ENCODE measurements at regions not wholly inside any gene's neighbourhood (a gene's known extent, or its start where the extent isn't known, plus 50 kb on each side); places are given as distances from the start of the nearest gene placed in this dataset.

- intact Hi-C loops (cut with micrococcal nuclease; ENCODE audit: unreplicated experiment) (no loop called here), in situ Hi-C loops (cut with HindIII; ENCODE audit: extremely low pct_ligation_motif_present, low pct_unique_long_range_greater_than_20kb) (no loop called here)
- BruUV-seq (replicated peaks): no TSS peak
- ChIA-PET POLR2A (no interaction called here), CTCF (ENCODE audit: low intra/inter-chr PET ratio, low total read pairs) (no interaction called here)
- H3K27me3 ChIP-seq (ENCODE audit: control insufficient read depth in 1 of 2, insufficient read depth in 2 of 2, low read length in 2 of 2): no peaks in the 10 kb centered on the region
- H3K9ac ChIP-seq (ENCODE audit: insufficient read depth, low read depth, low read length): no peak overlapping the region
- no peak overlapping the region for H3K4me3 ChIP-seq (replicated peaks in 1 of 3; ENCODE audit: insufficient read depth in 1 of 3, low read depth in 2 of 3, low read length in 3 of 3)
- FAIRE-seq (no peak), DNase-seq (ENCODE audit: low spot score) (no peak), ATAC-seq (no peak)
- H3K27ac ChIP-seq (ENCODE audit: extremely low read length, insufficient read depth, low read length): no peak overlapping the region
- H4K20me1 ChIP-seq (ENCODE audit: insufficient read depth, low read length): no peaks in the 10 kb centered on the region
- peaks cover 9% of the 10 kb centered on the region for H3K4me1 ChIP-seq (ENCODE audit: insufficient read depth, low read length)
- WGBS (ENCODE audit: low lambda C conversion rate): 15% methylated on average over 2 of the region's 2 CpGs
- no peak overlapping the region for H3K4me2 ChIP-seq (ENCODE audit: low read depth, low read length)
- no peaks in the 10 kb centered on the region for H3K79me2 ChIP-seq (ENCODE audit: insufficient read depth, low read length)
- no peak overlapping the region for H2AFZ ChIP-seq (ENCODE audit: low read length)
- H3K36me3 ChIP-seq (replicated peaks in 1 of 2; ENCODE audit: control insufficient read depth in 1 of 2, insufficient read depth in 2 of 2, low read length in 2 of 2): no peaks in the 10 kb centered on the region
- TF ChIP-seq MBD4 (IDR thresholded peaks at IDR 0.05; ENCODE audit: borderline replicate concordance, low read length): no peak
- TF ChIP-seq, protein P1, sequence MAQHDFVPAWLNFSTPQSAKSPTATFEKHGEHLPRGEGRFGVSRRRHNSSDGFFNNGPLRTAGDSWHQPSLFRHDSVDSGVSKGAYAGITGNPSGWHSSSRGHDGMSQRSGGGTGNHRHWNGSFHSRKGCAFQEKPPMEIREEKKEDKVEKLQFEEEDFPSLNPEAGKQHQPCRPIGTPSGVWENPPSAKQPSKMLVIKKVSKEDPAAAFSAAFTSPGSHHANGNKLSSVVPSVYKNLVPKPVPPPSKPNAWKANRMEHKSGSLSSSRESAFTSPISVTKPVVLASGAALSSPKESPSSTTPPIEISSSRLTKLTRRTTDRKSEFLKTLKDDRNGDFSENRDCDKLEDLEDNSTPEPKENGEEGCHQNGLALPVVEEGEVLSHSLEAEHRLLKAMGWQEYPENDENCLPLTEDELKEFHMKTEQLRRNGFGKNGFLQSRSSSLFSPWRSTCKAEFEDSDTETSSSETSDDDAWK (CRISPR knock-in tag; IDR thresholded peaks at IDR 0.05): no peak
- no peaks in the 10 kb centered on the region for H3K9me3 ChIP-seq (ENCODE audit: low read length)
Observed at GRCh38 chr6:145529582-145529981, 205.7 kb downstream of the EPM2A start.

- no peak for FAIRE-seq
- no peak overlapping the region for H3K4me2 ChIP-seq (ENCODE audit: low read depth, low read length)
- no TSS peak for BruUV-seq (replicated peaks)
- no peak overlapping the region for H3K27ac ChIP-seq (ENCODE audit: extremely low read length, insufficient read depth, low read length)
- in situ Hi-C loops (cut with HindIII; ENCODE audit: extremely low pct_ligation_motif_present, low pct_unique_long_range_greater_than_20kb) (no loop called here), intact Hi-C loops (cut with micrococcal nuclease; ENCODE audit: unreplicated experiment) (no loop called here)
- no peak for DNase-seq (ENCODE audit: low spot score)
- no peaks in the 10 kb centered on the region for H3K79me2 ChIP-seq (ENCODE audit: insufficient read depth, low read length)
- ATAC-seq: no peak
- POLR2A ChIA-PET: no interaction called here
- no peak overlapping the region for H3K9ac ChIP-seq (ENCODE audit: insufficient read depth, low read depth, low read length)
- no peak overlapping the region for H2AFZ ChIP-seq (ENCODE audit: low read length)
- H3K27me3 ChIP-seq (ENCODE audit: control insufficient read depth in 1 of 2, insufficient read depth in 2 of 2, low read length in 2 of 2): no peaks in the 10 kb centered on the region
- no peaks in the 10 kb centered on the region for H3K9me3 ChIP-seq (ENCODE audit: low read length)
- no peaks in the 10 kb centered on the region for H3K36me3 ChIP-seq (replicated peaks in 1 of 2; ENCODE audit: control insufficient read depth in 1 of 2, insufficient read depth in 2 of 2, low read length in 2 of 2)
- peaks cover 9% of the 10 kb centered on the region for H3K4me1 ChIP-seq (ENCODE audit: insufficient read depth, low read length)
- TF ChIP-seq NFKBIZ (CRISPR knock-in tag; IDR thresholded peaks at IDR 0.05) (no peak), GPN1 (CRISPR knock-in tag; IDR thresholded peaks at IDR 0.05; ENCODE audit: borderline replicate concordance) (no peak), FOXA1 (IDR thresholded peaks at IDR 0.05) (no peak), FOXA1 (CRISPR knock-in tag; IDR thresholded peaks at IDR 0.05) (no peak)
- H4K20me1 ChIP-seq (ENCODE audit: insufficient read depth, low read length): no peaks in the 10 kb centered on the region
- CTCF ChIA-PET (ENCODE audit: low intra/inter-chr PET ratio, low total read pairs): no interaction called here
- H3K4me3 ChIP-seq (replicated peaks in 1 of 3; ENCODE audit: insufficient read depth in 1 of 3, low read depth in 2 of 3, low read length in 3 of 3): no peak overlapping the region
Observed at GRCh38 chr6:145530454-145530853, 204.9 kb downstream of the EPM2A start.

Data from HepG2 (cell line).